HFFc6 (cell line): ENCODE measurements at regions not wholly inside any gene's neighbourhood (a gene's known extent, or its start where the extent isn't known, plus 50 kb on each side); places are given as distances from the start of the nearest gene placed in this dataset.

Experiments
- DNase-seq: peaks from one replicate; pipeline ENCODE4 v3.0.0-alpha.2; 2018
- H3K27ac Mint-ChIP-seq: 2 replicates; pipeline ENCODE4 v1.8.0; 2020; ENCODE audit warnings: mild to moderate bottlenecking, mixed read lengths
- H3K27me3 Mint-ChIP-seq: 2 replicates; pipeline ENCODE4 v1.8.0; 2021; ENCODE audit warnings: mild to moderate bottlenecking, moderate library complexity, mixed read lengths; ENCODE audit not compliant: insufficient read depth
- H3K36me3 Mint-ChIP-seq: 2 replicates; pipeline ENCODE4 v1.8.0; 2021; ENCODE audit warnings: low read depth, mixed read lengths
- H3K4me1 Mint-ChIP-seq: 2 replicates; pipeline ENCODE4 v1.8.0; 2020; ENCODE audit warnings: low read depth, mixed read lengths
- H3K4me3 Mint-ChIP-seq: 2 replicates; pipeline ENCODE4 v1.8.0; 2020; ENCODE audit warnings: mild to moderate bottlenecking, moderate library complexity, mixed read lengths
- H3K9me3 Mint-ChIP-seq: 2 replicates; pipeline ENCODE4 v1.8.0; 2020; ENCODE audit warnings: mild to moderate bottlenecking, mixed read lengths
- CTCF ChIP-seq: fragments of 200-600 bp; sonication (generic); IDR thresholded peaks from 2 replicates; pipeline ENCODE4 v1.5.0; 2021; ENCODE audit warnings: antibody characterized with exemption, mild to moderate bottlenecking

- Mint-ChIP-seq H3K9me3 (peaks cover 61% of the 10 kb centered on the region), H3K4me3 (no peak overlapping the region), H3K27me3 (no peaks in the 10 kb centered on the region; the same call in 1 of the 2 replicates), H3K36me3 (peaks cover 6% of the 10 kb centered on the region; the same call in 1 of the 2 replicates), H3K4me1 (no peaks in the 10 kb centered on the region), H3K27ac (no peak overlapping the region)
- no peak for DNase-seq
- no peak for TF ChIP-seq CTCF
These were observed 214.4 kb downstream of the ERMARD start for GRCh38 chr6:169965657-169966311.

GRCh38 chr6:169965239-169965638, 213.8 kb downstream of the ERMARD start:
- Mint-ChIP-seq H3K27me3 (no peaks in the 10 kb centered on the region; the same call in 1 of the 2 replicates), H3K36me3 (peaks cover 6% of the 10 kb centered on the region; the same call in 1 of the 2 replicates), H3K9me3 (peaks cover 60% of the 10 kb centered on the region), H3K4me1 (no peaks in the 10 kb centered on the region), H3K4me3 (no peak overlapping the region), H3K27ac (no peak overlapping the region)
- no peak for DNase-seq
- TF ChIP-seq CTCF, result no peak

- Mint-ChIP-seq H3K4me3 (no peak overlapping the region), H3K27me3 (no peaks in the 10 kb centered on the region; the same call in 1 of the 2 replicates)
- TF ChIP-seq CTCF, result no peak
These were observed 213.2 kb downstream of the ERMARD start for GRCh38 chr6:169964486-169965180.

GRCh38 chr6:169963581-169964297, 212.3 kb downstream of the ERMARD start:
- H3K27ac Mint-ChIP-seq, result no peak overlapping the region
- no peaks in the 10 kb centered on the region; the same call in 1 of the 2 replicates for H3K27me3 Mint-ChIP-seq
- H3K4me1 Mint-ChIP-seq, result no peaks in the 10 kb centered on the region
- peaks cover 6% of the 10 kb centered on the region; the same call in 1 of the 2 replicates for H3K36me3 Mint-ChIP-seq
- no peak for TF ChIP-seq CTCF
- H3K9me3 Mint-ChIP-seq, result peaks cover 58% of the 10 kb centered on the region
- DNase-seq, result no peak
- H3K4me3 Mint-ChIP-seq, result no peak overlapping the region

More at GRCh38 chr6:169964486-169965180, 213.2 kb downstream of the ERMARD start:
- Mint-ChIP-seq H3K27ac (no peak overlapping the region), H3K36me3 (peaks cover 6% of the 10 kb centered on the region; the same call in 1 of the 2 replicates), H3K9me3 (peaks cover 55% of the 10 kb centered on the region), H3K4me1 (no peaks in the 10 kb centered on the region)
- no peak for DNase-seq

- DNase-seq, result no peak
- no peak overlapping the region for H3K4me3 Mint-ChIP-seq
- peaks cover 6% of the 10 kb centered on the region; the same call in 1 of the 2 replicates for H3K36me3 Mint-ChIP-seq
- no peak overlapping the region for H3K27ac Mint-ChIP-seq
- no peak for TF ChIP-seq CTCF
- H3K4me1 Mint-ChIP-seq, result no peaks in the 10 kb centered on the region
- H3K9me3 Mint-ChIP-seq, result peaks cover 61% of the 10 kb centered on the region
- H3K27me3 Mint-ChIP-seq, result no peaks in the 10 kb centered on the region; the same call in 1 of the 2 replicates
These were observed 211.4 kb downstream of the ERMARD start for GRCh38 chr6:169962604-169963469.
